ENCODE measurements at regions not wholly inside any gene's neighbourhood (a gene's known extent, or its start where the extent isn't known, plus 50 kb on each side); places are given as distances from the start of the nearest gene placed in this dataset.

- TF ChIP-seq CTCF (IDR thresholded peaks at IDR 0.05; ENCODE audit: control insufficient read depth, insufficient read depth, low read depth, low read length, missing control alignments) = no peak
- DNase-seq (ENCODE audit: low read depth) = no peak
- no peak overlapping the region for H3K4me3 ChIP-seq (ENCODE audit: control insufficient read depth, low read depth, low read length)
Measured at GRCh38 chr20:40467067-40467466, 222.0 kb downstream of the MAFB start.

- H3K4me3 ChIP-seq (ENCODE audit: control insufficient read depth, low read depth, low read length) = no peak overlapping the region
- TF ChIP-seq CTCF (IDR thresholded peaks at IDR 0.05; ENCODE audit: control insufficient read depth, insufficient read depth, low read depth, low read length, missing control alignments) = no peak
- no peak for DNase-seq (ENCODE audit: low read depth)
Measured at GRCh38 chr20:40464731-40465208, 224.3 kb downstream of the MAFB start.

- no peak for DNase-seq (ENCODE audit: low read depth)
- no peak for TF ChIP-seq CTCF (IDR thresholded peaks at IDR 0.05; ENCODE audit: control insufficient read depth, insufficient read depth, low read depth, low read length, missing control alignments)
- H3K4me3 ChIP-seq (ENCODE audit: control insufficient read depth, low read depth, low read length) = no peak overlapping the region
Measured at GRCh38 chr20:40463171-40463570, 225.9 kb downstream of the MAFB start.

GRCh38 chr20:40462566-40462965 lies 226.5 kb downstream of the MAFB start:
- DNase-seq (ENCODE audit: low read depth) = no peak
- TF ChIP-seq CTCF (IDR thresholded peaks at IDR 0.05; ENCODE audit: control insufficient read depth, insufficient read depth, low read depth, low read length, missing control alignments) = no peak
- H3K4me3 ChIP-seq (ENCODE audit: control insufficient read depth, low read depth, low read length) = no peak overlapping the region

GRCh38 chr20:40459299-40459698 lies 229.7 kb downstream of the MAFB start:
- DNase-seq (ENCODE audit: low read depth) = no peak
- no peak for TF ChIP-seq CTCF (IDR thresholded peaks at IDR 0.05; ENCODE audit: control insufficient read depth, insufficient read depth, low read depth, low read length, missing control alignments)
- no peak overlapping the region for H3K4me3 ChIP-seq (ENCODE audit: control insufficient read depth, low read depth, low read length)

- TF ChIP-seq CTCF (IDR thresholded peaks at IDR 0.05; ENCODE audit: control insufficient read depth, insufficient read depth, low read depth, low read length, missing control alignments) = no peak
- no peak for DNase-seq (ENCODE audit: low read depth)
- no peak overlapping the region for H3K4me3 ChIP-seq (ENCODE audit: control insufficient read depth, low read depth, low read length)
Measured at GRCh38 chr20:40457404-40457803, 231.6 kb downstream of the MAFB start.

- DNase-seq (ENCODE audit: low read depth) = no peak
- TF ChIP-seq CTCF (IDR thresholded peaks at IDR 0.05; ENCODE audit: control insufficient read depth, insufficient read depth, low read depth, low read length, missing control alignments) = no peak
- no peak overlapping the region for H3K4me3 ChIP-seq (ENCODE audit: control insufficient read depth, low read depth, low read length)
Measured at GRCh38 chr20:40452758-40453157, 236.3 kb downstream of the MAFB start.
